ENCODE measurements at regions not wholly inside any gene's neighbourhood (a gene's known extent, or its start where the extent isn't known, plus 50 kb on each side); places are given as distances from the start of the nearest gene placed in this dataset.

DNA sequence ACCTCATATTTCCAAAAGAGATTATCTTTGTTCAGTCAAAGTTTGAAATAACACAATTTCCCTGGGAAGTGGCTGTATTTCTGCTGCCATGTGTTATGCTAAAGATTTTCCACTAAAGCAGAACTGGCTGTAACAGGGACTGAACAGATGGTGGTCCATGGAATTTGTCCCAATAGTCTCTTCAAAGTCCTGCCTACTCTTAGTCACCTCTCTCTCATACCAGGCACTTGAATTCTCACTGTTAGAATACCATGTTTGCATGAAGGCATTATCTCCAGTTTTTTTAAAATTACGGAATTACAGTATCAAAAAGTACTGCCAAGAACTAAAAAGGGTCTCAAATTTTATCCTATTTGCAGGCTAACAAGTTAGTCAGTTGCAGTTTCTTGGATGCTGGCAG, 105.0 kb upstream of the HDDC2 start:
- WGBS, 2 experiments (ENCODE audit: extremely low coverage in 2 of 2, insufficient read length in 1 of 2) = no CpG with 5 or more reads among the region's 1 CpG

More for the DNA sequence above, 105.0 kb upstream of the HDDC2 start:
- no peak overlapping the region for H3K4me2 ChIP-seq (ENCODE audit: low read depth, low read length)
- no peaks in the 10 kb centered on the region for H3K79me1 ChIP-seq (ENCODE audit: low read depth in 1 of 2, low read length in 2 of 2)
- H2BK15ac ChIP-seq (ENCODE audit: low read depth, low read length) = no peak overlapping the region
- no peak overlapping the region for H3K23ac ChIP-seq (ENCODE audit: low read depth, low read length)
- H3K9me3 ChIP-seq (ENCODE audit: control insufficient read depth, insufficient read depth, low read length) = no peaks in the 10 kb centered on the region
- no peak overlapping the region for H2AFZ ChIP-seq (replicated peaks; ENCODE audit: low read length, poor library complexity)
- H4K5ac ChIP-seq (ENCODE audit: low read depth, low read length) = no peak overlapping the region
- no peaks in the 10 kb centered on the region for H3K36me3 ChIP-seq (ENCODE audit: control insufficient read depth, insufficient read depth, low read length)
- H3K4me3 ChIP-seq (ENCODE audit: insufficient read depth, low read depth, low read length) = no peak overlapping the region
- H4K20me1 ChIP-seq (ENCODE audit: insufficient read depth, low read length) = no peaks in the 10 kb centered on the region
- H3K18ac ChIP-seq (ENCODE audit: low read depth, low read length) = no peak overlapping the region
- no peak overlapping the region for H2AK5ac ChIP-seq (ENCODE audit: low read depth, low read length)
- no peak overlapping the region for H2AK9ac ChIP-seq (replicated peaks; ENCODE audit: low read depth, low read length, poor library complexity)
- no peak overlapping the region for H3K56ac ChIP-seq (ENCODE audit: extremely low read depth, insufficient read depth, low read length)
- H2BK20ac ChIP-seq (ENCODE audit: low read depth, low read length) = no peak overlapping the region
- in situ Hi-C loops (cut with MboI; ENCODE audit: low sequenced_read_pairs) = no loop called here
- no peak overlapping the region for H3K27ac ChIP-seq (ENCODE audit: insufficient read depth, low read length)
- dilution Hi-C loops (cut with HindIII; ENCODE audit: low sequenced_read_pairs, unreplicated experiment) = no loop called here
- H3K27me3 ChIP-seq (ENCODE audit: control insufficient read depth, insufficient read depth, low read length) = no peaks in the 10 kb centered on the region
- no peak overlapping the region for H3K9ac ChIP-seq (ENCODE audit: low read depth, low read length)
- CTCF ChIA-PET = no interaction called here
- no peak overlapping the region for H2BK5ac ChIP-seq (ENCODE audit: low read depth, low read length, poor library complexity, severe bottlenecking)
- H4K8ac ChIP-seq (ENCODE audit: low read depth in 2 of 2, low read length in 2 of 2) = no peak overlapping the region
- H3K9me1 ChIP-seq (ENCODE audit: insufficient read depth, low read length) = no peaks in the 10 kb centered on the region
- DNase-seq = no peak
- intact Hi-C loops (cut with micrococcal nuclease) = no loop called here
- ATAC-seq (ENCODE audit: low read depth) = no peak
- no peak overlapping the region for H4K91ac ChIP-seq (ENCODE audit: insufficient read depth, low read depth, low read length)
- TF ChIP-seq, protein P1, sequence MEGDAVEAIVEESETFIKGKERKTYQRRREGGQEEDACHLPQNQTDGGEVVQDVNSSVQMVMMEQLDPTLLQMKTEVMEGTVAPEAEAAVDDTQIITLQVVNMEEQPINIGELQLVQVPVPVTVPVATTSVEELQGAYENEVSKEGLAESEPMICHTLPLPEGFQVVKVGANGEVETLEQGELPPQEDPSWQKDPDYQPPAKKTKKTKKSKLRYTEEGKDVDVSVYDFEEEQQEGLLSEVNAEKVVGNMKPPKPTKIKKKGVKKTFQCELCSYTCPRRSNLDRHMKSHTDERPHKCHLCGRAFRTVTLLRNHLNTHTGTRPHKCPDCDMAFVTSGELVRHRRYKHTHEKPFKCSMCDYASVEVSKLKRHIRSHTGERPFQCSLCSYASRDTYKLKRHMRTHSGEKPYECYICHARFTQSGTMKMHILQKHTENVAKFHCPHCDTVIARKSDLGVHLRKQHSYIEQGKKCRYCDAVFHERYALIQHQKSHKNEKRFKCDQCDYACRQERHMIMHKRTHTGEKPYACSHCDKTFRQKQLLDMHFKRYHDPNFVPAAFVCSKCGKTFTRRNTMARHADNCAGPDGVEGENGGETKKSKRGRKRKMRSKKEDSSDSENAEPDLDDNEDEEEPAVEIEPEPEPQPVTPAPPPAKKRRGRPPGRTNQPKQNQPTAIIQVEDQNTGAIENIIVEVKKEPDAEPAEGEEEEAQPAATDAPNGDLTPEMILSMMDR (conservative IDR thresholded peaks at IDR 0.05; ENCODE audit: low read depth, low read length) = no peak
- TF ChIP-seq CHD1 (IDR thresholded peaks at IDR 0.05; ENCODE audit: low read depth, low read length) (no peak), MAFK (IDR thresholded peaks at IDR 0.05; ENCODE audit: low read depth, low read length) (no peak), BHLHE40 (IDR thresholded peaks at IDR 0.05; ENCODE audit: low read depth, low read length) (no peak), RFX5 (IDR thresholded peaks at IDR 0.05; ENCODE audit: low read depth, low read length) (no peak), MAZ (IDR thresholded peaks at IDR 0.05; ENCODE audit: borderline replicate concordance, low read depth, low read length) (no peak), MXI1 (IDR thresholded peaks at IDR 0.05; ENCODE audit: borderline replicate concordance, low read depth, low read length) (no peak), SMC3 (IDR thresholded peaks at IDR 0.05; ENCODE audit: low read depth, low read length) (no peak), CEBPB (IDR thresholded peaks at IDR 0.05; ENCODE audit: low read depth, low read length) (no peak), FOS (IDR thresholded peaks at IDR 0.05; ENCODE audit: low read depth, low read length) (no peak), NFE2L2 (IDR thresholded peaks at IDR 0.05; ENCODE audit: low read depth, low read length) (no peak)
- TF ChIP-seq, protein P2, sequence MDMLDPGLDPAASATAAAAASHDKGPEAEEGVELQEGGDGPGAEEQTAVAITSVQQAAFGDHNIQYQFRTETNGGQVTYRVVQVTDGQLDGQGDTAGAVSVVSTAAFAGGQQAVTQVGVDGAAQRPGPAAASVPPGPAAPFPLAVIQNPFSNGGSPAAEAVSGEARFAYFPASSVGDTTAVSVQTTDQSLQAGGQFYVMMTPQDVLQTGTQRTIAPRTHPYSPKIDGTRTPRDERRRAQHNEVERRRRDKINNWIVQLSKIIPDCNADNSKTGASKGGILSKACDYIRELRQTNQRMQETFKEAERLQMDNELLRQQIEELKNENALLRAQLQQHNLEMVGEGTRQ (IDR thresholded peaks at IDR 0.05; ENCODE audit: low read depth, low read length) = no peak
- no peak overlapping the region for H3K14ac ChIP-seq (replicated peaks; ENCODE audit: low read depth, low read length)
- H3K4me1 ChIP-seq (ENCODE audit: control insufficient read depth, insufficient read depth, low read length) = no peaks in the 10 kb centered on the region
- H3K4ac ChIP-seq (ENCODE audit: low read depth, low read length) = no peak overlapping the region
- POLR2A ChIA-PET (ENCODE audit: unreplicated experiment) = no interaction called here
- H2BK120ac ChIP-seq (ENCODE audit: low read depth, low read length) = no peak overlapping the region
- no TSS peak for BruUV-seq (replicated peaks)
